Stimulated activated CD4-positive, alpha-beta T cell treated with anti-CD3 and anti-CD28 coated beads, TNF-alpha, amount 100 ng/mL, for 1 hour (primary cell): ENCODE measurements at regions not wholly inside any gene's neighbourhood (a gene's known extent, or its start where the extent isn't known, plus 50 kb on each side); places are given as distances from the start of the nearest gene placed in this dataset.

ENCODE experiments used
- DNase-seq, 3 donors: peaks; one replicate each; pipeline ENCODE4 v3.0.0-alpha.2; 2020; ENCODE audit warnings: low read depth in 3 of 3, low spot score in 1 of 3

- no peak for DNase-seq
Observed at GRCh38 chr13:73598020-73598712, 536.0 kb downstream of the KLF12 start.

- DNase-seq, result no peak
Observed at GRCh38 chr13:73596382-73596781, 537.6 kb downstream of the KLF5 start.

- DNase-seq, result no peak
Observed at GRCh38 chr13:73593199-73593765, 534.5 kb downstream of the KLF5 start.

- DNase-seq, result no peak
Observed at GRCh38 chr13:73591861-73592260, 533.1 kb downstream of the KLF5 start.

- no peak for DNase-seq
Observed at GRCh38 chr13:73590795-73591194, 532.0 kb downstream of the KLF5 start.

GRCh38 chr13:73585236-73585635, 526.4 kb downstream of the KLF5 start:
- no peak for DNase-seq

GRCh38 chr13:73583331-73583730, 524.5 kb downstream of the KLF5 start:
- no peak for DNase-seq

- no peak for DNase-seq
Observed at GRCh38 chr13:73580513-73581267, 521.9 kb downstream of the KLF5 start.

- no peak for DNase-seq
Observed at GRCh38 chr13:73579574-73580274, 520.9 kb downstream of the KLF5 start.

GRCh38 chr13:73578251-73578875, 519.6 kb downstream of the KLF5 start:
- no peak for DNase-seq

- DNase-seq, result no peak
Observed at GRCh38 chr13:73576291-73576690, 517.5 kb downstream of the KLF5 start.

- no peak for DNase-seq
Observed at GRCh38 chr13:73572824-73573223, 514.0 kb downstream of the KLF5 start.

GRCh38 chr13:73571376-73571775, 512.6 kb downstream of the KLF5 start:
- DNase-seq, result no peak

- DNase-seq, result no peak
Observed at GRCh38 chr13:73556902-73557301, 498.1 kb downstream of the KLF5 start.

- no peak for DNase-seq
Observed at GRCh38 chr13:73556128-73556527, 497.3 kb downstream of the KLF5 start.

- no peak for DNase-seq
Observed at GRCh38 chr13:73551736-73552135, 492.9 kb downstream of the KLF5 start.

- DNase-seq, result no peak
Observed at GRCh38 chr13:73549717-73550116, 490.9 kb downstream of the KLF5 start.

- DNase-seq, result no peak
Observed at GRCh38 chr13:73548449-73548848, 489.6 kb downstream of the KLF5 start.

- DNase-seq, result no peak
Observed at GRCh38 chr13:73547239-73547638, 488.4 kb downstream of the KLF5 start.

GRCh38 chr13:73544175-73544574, 485.4 kb downstream of the KLF5 start:
- DNase-seq, result no peak

- no peak for DNase-seq
Observed at GRCh38 chr13:73542446-73542845, 483.6 kb downstream of the KLF5 start.
